H1 (cell line): ENCODE measurements at regions not wholly inside any gene's neighbourhood (a gene's known extent, or its start where the extent isn't known, plus 50 kb on each side); places are given as distances from the start of the nearest gene placed in this dataset.

ENCODE experiments used
- CHD7 ChIP-seq: fragments of 300-600 bp; sonication (generic); IDR thresholded peaks from 2 replicates; pipeline ENCODE4 v1.7.1; 2012; ENCODE audit warnings: low read length, moderate library complexity, mild to moderate bottlenecking, inconsistent platforms; ENCODE audit not compliant: insufficient replicate concordance

- TF ChIP-seq CHD7: no peak
Observed at GRCh38 chr13:34371645-34372395, 553.9 kb downstream of the RFC3 start (continued).
